HUES6 (cell line): ENCODE measurements at regions not wholly inside any gene's neighbourhood (a gene's known extent, or its start where the extent isn't known, plus 50 kb on each side); places are given as distances from the start of the nearest gene placed in this dataset.

Source experiments
- H3K27ac ChIP-seq: 2 replicates; pipeline ENCODE4 v1.7.0; 2013; ENCODE audit warnings: low read depth, mild to moderate bottlenecking, low read length, inconsistent platforms
- H3K27me3 ChIP-seq: 2 replicates; pipeline ENCODE4 v1.6.1; 2013; ENCODE audit warnings: low read length; ENCODE audit not compliant: control insufficient read depth, insufficient read depth
- H3K36me3 ChIP-seq: 2 replicates; pipeline ENCODE4 v1.6.1; 2013; ENCODE audit warnings: low read length; ENCODE audit not compliant: control insufficient read depth, insufficient read depth
- H3K4me1 ChIP-seq: 2 replicates; pipeline ENCODE4 v1.6.1; 2013; ENCODE audit warnings: low read length; ENCODE audit not compliant: control insufficient read depth, insufficient read depth
- H3K4me3 ChIP-seq: 2 replicates; pipeline ENCODE4 v1.5.1; 2013; ENCODE audit warnings: low read depth, low read length
- H3K9ac ChIP-seq: one replicate; pipeline ENCODE4 v1.6.1; 2013; ENCODE audit warnings: mild to moderate bottlenecking, low read length
- H3K9me3 ChIP-seq: 2 replicates; pipeline ENCODE4 v1.6.1; 2013; ENCODE audit warnings: low read depth, low read length; ENCODE audit not compliant: control insufficient read depth, insufficient read depth

DNA sequence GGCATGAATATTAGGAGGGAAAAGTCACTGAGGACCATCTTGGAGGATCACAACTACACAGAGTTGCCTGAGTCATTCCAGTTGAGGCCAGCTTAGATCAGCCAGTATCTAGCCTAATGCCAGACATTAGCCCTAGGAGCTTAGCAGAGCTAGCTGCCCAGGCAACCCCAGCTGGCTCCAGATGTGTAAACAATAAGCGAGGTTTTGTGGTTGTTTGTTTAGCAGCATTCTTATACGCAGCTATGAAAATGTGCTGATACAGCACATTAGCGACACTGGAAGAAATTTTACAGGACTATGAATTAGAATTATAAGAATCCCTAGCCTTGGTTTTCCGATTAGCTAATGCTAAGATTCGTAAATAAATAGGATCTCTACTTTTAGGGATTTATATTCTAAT lies 59.3 kb downstream of the BTBD3 start:
- H3K9ac ChIP-seq: no peak overlapping the region
- no peak overlapping the region for H3K4me3 ChIP-seq
- H3K27ac ChIP-seq: no peak overlapping the region
- peaks cover 6% of the 10 kb centered on the region; the same call in 1 of the 2 replicates for H3K9me3 ChIP-seq
- H3K27me3 ChIP-seq: no peaks in the 10 kb centered on the region
- no peaks in the 10 kb centered on the region for H3K36me3 ChIP-seq
- peaks cover 13% of the 10 kb centered on the region for H3K4me1 ChIP-seq

DNA sequence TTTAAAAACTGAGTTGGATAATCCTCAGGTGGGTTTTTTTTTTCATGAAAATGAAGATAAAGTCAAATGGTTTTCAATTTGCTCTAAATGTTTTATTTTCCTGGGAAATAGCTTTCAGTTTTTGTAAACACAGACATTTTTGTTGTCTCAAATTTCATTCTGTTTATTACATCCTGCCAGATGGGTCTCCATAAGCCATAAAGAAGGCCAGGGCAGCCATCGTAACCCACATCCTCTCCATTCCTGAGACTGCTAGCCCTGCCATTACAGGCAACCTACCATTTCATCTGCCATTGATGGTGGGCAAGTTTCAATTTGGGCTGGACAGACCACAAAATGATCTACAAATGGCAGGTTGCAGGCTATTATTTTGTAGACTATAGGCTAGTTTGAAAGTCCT lies 60.8 kb downstream of the BTBD3 start:
- Histone ChIP-seq H3K4me1 (peaks cover 13% of the 10 kb centered on the region), H3K27me3 (no peaks in the 10 kb centered on the region), H3K36me3 (no peaks in the 10 kb centered on the region), H3K9me3 (peaks cover 6% of the 10 kb centered on the region; the same call in 1 of the 2 replicates), H3K9ac (no peak overlapping the region), H3K4me3 (no peak overlapping the region), H3K27ac (no peak overlapping the region)

DNA sequence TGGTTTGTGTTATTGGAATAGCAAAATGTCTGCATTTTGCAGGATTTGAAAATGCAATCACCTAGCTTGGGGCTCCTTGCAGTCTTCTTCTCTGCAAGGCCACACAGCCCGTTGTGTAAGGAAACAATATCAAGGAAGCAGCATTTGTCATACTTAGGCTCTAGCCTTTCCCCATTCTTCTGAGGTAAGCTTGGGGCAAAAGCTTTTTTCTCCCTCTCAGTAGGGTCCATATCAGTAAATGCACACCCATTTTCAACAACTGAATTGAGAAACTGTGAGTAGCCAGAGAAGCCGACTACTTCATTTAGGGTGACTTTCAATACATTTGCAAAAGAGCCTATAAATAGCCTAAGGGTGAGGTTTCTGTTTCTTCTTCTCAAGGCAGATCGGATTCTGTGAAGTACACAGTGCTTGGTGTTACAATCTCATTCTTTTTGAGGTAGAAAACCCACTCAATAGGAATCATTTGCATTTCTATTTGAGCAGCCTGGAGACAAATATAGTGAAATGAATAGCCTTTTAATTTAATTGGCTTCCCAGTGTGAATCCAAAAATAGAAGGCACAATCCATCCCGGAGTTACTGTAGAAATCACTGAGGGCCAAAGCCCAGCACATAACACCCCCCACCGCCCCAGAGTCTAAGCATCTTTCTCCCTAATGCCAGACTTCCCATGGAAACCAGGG lies 61.8 kb downstream of the BTBD3 start:
- H3K27ac ChIP-seq: no peak overlapping the region

DNA sequence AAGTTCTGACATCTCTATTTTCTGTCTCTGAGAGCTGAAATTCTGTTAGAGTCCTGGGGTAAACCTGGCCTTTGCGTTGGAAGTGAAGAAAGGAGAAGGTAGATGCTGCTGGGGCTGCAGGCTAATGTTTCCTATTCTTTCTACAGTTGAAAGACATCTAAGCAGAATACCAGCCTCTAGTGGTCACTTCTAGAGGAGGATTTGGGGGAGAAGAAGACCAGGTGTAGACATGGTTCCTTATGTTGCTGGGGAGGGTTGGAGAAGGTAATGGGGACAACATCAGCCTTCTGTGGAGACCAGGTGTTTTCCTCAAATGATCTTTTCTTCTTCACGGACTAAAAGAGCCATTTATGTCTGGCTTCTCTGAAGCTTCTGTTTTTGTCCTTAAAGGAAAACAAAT lies 62.6 kb downstream of the BTBD3 start:
- H3K4me1 ChIP-seq: peaks cover 13% of the 10 kb centered on the region
- no peak overlapping the region for H3K27ac ChIP-seq
- H3K9me3 ChIP-seq: peaks cover 6% of the 10 kb centered on the region; the same call in 1 of the 2 replicates
- H3K9ac ChIP-seq: no peak overlapping the region
- no peaks in the 10 kb centered on the region for H3K27me3 ChIP-seq
- no peaks in the 10 kb centered on the region for H3K36me3 ChIP-seq
- no peak overlapping the region for H3K4me3 ChIP-seq

More for the DNA sequence above, 61.8 kb downstream of the BTBD3 start:
- Histone ChIP-seq H3K9ac (no peak overlapping the region), H3K27me3 (no peaks in the 10 kb centered on the region), H3K4me3 (no peak overlapping the region), H3K36me3 (no peaks in the 10 kb centered on the region), H3K9me3 (peaks cover 6% of the 10 kb centered on the region; the same call in 1 of the 2 replicates), H3K4me1 (peaks cover 13% of the 10 kb centered on the region)

DNA sequence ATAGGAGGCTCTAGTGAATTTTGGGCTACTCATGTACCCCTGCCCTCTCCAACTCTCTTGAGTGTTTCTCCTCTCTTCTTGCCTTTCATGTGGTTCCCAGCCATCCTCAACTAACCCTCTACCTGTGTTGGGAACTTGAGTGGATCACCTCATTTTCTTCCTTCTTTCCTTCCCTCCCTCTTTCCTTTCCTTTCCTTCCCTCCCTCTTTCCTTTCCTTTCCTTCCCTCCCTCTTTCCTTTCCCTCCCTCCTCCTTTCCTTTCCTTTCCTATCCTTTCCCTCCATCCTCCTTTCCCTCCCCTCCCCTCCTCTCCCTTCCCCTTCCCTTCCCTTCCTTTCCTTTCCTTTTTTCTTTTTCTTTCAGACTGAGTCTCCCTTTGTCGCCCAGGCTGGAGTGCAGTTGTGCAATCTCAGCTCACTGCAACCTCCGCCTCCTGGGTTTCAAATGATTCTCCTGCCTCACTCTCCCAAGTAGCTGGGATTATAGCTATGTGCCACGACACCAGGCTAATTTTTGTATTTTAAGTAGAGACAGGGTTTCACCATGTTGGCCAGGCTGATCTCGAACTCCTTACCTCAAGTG lies 63.8 kb downstream of the BTBD3 start:
- H3K36me3 ChIP-seq: no peaks in the 10 kb centered on the region
- no peaks in the 10 kb centered on the region for H3K27me3 ChIP-seq
- peaks cover 5% of the 10 kb centered on the region; the same call in 1 of the 2 replicates for H3K9me3 ChIP-seq
- H3K4me1 ChIP-seq: peaks cover 13% of the 10 kb centered on the region
- no peak overlapping the region for H3K9ac ChIP-seq
- H3K27ac ChIP-seq: no peak overlapping the region
- no peak overlapping the region for H3K4me3 ChIP-seq

DNA sequence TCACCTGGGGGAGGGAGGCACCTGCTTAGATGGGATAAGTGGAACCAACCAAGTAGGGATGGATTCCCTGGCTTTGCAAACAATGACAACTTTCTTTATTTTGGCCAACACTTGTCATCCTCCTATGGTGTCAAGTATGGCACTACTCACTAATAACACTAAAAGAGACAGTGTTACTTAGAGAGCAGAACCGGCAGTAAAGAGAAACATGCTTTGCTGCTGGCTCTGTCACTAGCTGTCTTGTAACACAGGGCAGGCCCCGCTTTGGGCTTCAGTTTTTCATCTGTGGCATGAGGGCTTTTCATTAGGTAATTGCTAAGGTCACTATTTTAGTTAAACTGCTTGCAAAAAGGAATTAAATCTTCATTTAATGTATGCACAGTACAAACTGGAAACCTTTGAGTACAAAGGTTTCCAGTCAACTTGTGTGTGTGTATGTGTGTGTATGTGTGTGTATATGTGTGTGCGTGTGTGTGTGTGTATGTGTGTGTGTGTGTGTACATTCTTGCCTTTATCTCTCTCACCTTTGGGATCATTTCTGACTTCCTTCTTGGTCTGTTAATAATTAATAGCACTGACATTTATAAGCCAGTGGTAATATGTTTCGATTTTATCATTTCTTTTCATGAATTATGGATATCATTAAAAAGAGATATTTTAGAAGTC lies 64.7 kb downstream of the BTBD3 start:
- H3K9ac ChIP-seq: no peak overlapping the region
- no peak overlapping the region for H3K4me3 ChIP-seq
- no peaks in the 10 kb centered on the region for H3K9me3 ChIP-seq
- no peaks in the 10 kb centered on the region for H3K27me3 ChIP-seq
- no peak overlapping the region for H3K27ac ChIP-seq
- peaks cover 13% of the 10 kb centered on the region for H3K4me1 ChIP-seq
- H3K36me3 ChIP-seq: no peaks in the 10 kb centered on the region

DNA sequence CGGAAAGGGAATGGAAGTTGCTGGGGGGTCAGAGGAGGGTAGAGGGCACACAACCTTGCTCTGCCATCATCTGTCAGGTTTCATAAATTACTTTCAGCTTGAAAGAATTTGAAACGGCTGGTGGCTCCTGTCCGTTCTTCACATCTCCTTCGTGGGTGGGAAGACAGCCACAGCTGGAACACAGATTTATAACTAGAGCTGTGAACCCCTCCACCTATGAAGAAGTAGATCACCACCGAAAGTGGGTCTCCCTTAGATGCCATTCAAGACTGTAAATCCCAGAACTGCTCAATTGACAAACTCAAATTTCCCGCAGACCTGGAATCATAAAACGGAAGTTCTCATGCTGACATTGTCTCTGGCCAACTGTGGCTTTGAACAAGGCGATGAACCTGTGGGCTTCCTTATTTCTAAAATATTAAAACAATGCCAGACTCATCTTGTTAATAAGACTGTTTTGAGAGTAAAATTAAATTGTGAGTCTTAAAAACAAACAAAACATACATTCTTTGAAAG lies 65.3 kb downstream of the BTBD3 start:
- Histone ChIP-seq H3K9me3 (no peaks in the 10 kb centered on the region), H3K27ac (no peak overlapping the region), H3K27me3 (no peaks in the 10 kb centered on the region), H3K4me3 (no peak overlapping the region), H3K4me1 (peaks cover 13% of the 10 kb centered on the region), H3K9ac (no peak overlapping the region), H3K36me3 (no peaks in the 10 kb centered on the region)

DNA sequence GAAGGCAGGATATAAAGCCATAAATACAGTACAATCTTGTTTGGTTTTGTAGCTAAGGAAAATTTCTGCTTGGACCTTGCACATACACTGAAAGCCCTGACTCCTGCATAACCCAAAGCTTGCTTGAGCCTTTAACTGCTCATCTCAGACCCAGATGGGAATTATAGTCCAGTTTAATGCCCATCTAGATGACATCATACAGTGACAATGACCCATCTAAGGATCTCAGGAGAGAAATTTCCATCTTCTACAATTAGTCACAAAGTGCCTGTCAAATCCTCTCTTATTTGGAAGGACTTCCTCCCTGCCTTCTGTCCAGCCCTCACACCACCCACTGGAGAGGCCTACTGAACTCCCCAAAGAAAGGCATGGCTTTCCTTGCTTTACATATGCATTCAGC lies 69.3 kb downstream of the BTBD3 start:
- Histone ChIP-seq H3K9ac (no peak overlapping the region), H3K4me1 (no peaks in the 10 kb centered on the region), H3K36me3 (no peaks in the 10 kb centered on the region), H3K27ac (no peak overlapping the region), H3K4me3 (no peak overlapping the region), H3K27me3 (no peaks in the 10 kb centered on the region), H3K9me3 (no peaks in the 10 kb centered on the region)

DNA sequence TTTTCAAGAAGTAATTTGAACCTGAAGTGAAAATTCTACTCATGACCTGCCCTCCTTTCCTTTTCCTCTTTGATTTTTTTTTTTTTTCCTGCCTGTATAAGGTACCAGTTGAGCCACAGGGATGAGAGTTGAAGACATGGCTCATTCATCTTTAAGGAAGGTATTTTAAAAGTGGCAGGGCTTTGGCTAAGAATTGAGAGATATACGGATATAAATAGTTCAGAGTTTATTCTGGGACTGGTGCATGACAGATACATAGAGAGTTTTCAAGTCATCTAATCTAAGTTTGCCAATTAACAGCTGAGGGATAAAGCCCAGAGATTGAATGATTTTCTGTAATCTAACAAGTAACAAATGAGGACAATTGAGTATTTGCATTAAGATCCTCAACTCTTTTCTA lies 69.8 kb downstream of the BTBD3 start:
- H3K27me3 ChIP-seq: no peaks in the 10 kb centered on the region
- H3K4me3 ChIP-seq: no peak overlapping the region
- H3K27ac ChIP-seq: no peak overlapping the region
- H3K36me3 ChIP-seq: no peaks in the 10 kb centered on the region
- H3K4me1 ChIP-seq: no peaks in the 10 kb centered on the region
- no peak overlapping the region for H3K9ac ChIP-seq
- H3K9me3 ChIP-seq: no peaks in the 10 kb centered on the region

DNA sequence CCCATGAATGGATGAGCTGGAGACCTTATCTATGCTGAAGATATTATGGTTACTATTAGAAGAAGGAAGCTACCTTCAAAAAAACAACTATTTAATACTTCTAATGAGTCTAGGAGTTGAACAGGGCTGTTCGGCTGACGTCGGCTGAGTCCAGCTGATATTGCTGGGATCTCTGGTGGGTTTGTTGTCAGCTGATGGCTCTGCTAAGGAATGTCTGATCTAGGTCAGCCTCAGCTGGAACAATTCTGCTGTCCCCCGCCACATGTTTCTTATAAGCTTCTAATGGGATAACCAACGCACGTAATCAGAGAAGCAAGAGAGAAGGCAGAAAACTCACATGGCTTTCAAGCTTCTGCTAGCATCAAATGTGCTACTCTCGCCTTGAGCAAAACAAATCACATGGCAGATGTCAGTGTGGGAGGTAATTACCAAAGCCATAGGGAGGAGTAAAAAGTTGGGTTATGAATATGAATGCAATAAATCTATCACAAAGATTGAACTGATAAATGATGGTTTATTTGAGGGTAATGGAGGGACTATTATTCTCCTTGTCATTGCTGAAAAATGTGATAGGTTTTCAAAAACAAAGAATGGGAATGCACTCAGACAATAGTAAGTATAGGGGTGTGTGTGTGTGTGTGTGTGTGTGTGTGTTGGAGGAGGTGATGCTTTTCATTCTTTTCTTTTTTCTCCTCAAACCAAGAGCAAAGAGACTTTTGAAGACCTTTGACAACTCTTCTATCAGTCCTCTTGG lies 71.5 kb downstream of the BTBD3 start:
- Histone ChIP-seq H3K9me3 (no peaks in the 10 kb centered on the region), H3K4me3 (no peak overlapping the region), H3K9ac (no peak overlapping the region), H3K4me1 (peaks cover 5% of the 10 kb centered on the region; the same call in 1 of the 2 replicates), H3K27ac (no peak overlapping the region), H3K36me3 (no peaks in the 10 kb centered on the region), H3K27me3 (no peaks in the 10 kb centered on the region)
